GM23248 (cell line): ENCODE measurements at regions not wholly inside any gene's neighbourhood (a gene's known extent, or its start where the extent isn't known, plus 50 kb on each side); places are given as distances from the start of the nearest gene placed in this dataset.

Experiments used
- DNase-seq: peaks from one replicate; pipeline ENCODE4 v3.0.0-alpha.2; 2015
- H2AFZ ChIP-seq: fragments of 200-600 bp; sonication (generic); 2 replicates; pipeline ENCODE4 v1.6.1; 2016; ENCODE audit warnings: antibody characterized with exemption
- H3F3A ChIP-seq: fragments of 200-600 bp; sonication (generic); 2 replicates; pipeline ENCODE4 v1.6.1; 2016; ENCODE audit warnings: mild to moderate bottlenecking, antibody characterized with exemption, mixed run types; ENCODE audit not compliant: insufficient read depth
- H3K27ac ChIP-seq: fragments of 200-600 bp; sonication (generic); 2 replicates; pipeline ENCODE4 v1.5.1; 2016; ENCODE audit warnings: mild to moderate bottlenecking
- H3K27me3 ChIP-seq: fragments of 200-600 bp; sonication (generic); replicated peaks from 2 replicates; pipeline ENCODE4 v1.6.1; 2016; ENCODE audit warnings: mild to moderate bottlenecking; ENCODE audit not compliant: insufficient read depth
- H3K36me3 ChIP-seq: fragments of 200-600 bp; sonication (generic); 2 replicates; pipeline ENCODE4 v1.6.1; 2016; ENCODE audit warnings: low read depth, mild to moderate bottlenecking
- H3K4me1 ChIP-seq: fragments of 200-600 bp; sonication (generic); 2 replicates; pipeline ENCODE4 v1.6.1; 2016; ENCODE audit warnings: mild to moderate bottlenecking; ENCODE audit not compliant: insufficient read depth
- H3K4me2 ChIP-seq: fragments of 200-600 bp; sonication (generic); one replicate; pipeline ENCODE4 v1.6.1; 2016; ENCODE audit warnings: mild to moderate bottlenecking; ENCODE audit not compliant: unreplicated experiment
- H3K4me3 ChIP-seq: fragments of 200-600 bp; sonication (generic); 2 replicates; pipeline ENCODE4 v1.5.1; 2016; ENCODE audit warnings: mild to moderate bottlenecking
- H3K79me2 ChIP-seq: fragments of 200-600 bp; sonication (generic); 2 replicates; pipeline ENCODE4 v1.6.1; 2016; ENCODE audit warnings: mild to moderate bottlenecking; ENCODE audit not compliant: insufficient read depth
- H3K9ac ChIP-seq: fragments of 200-600 bp; sonication (generic); 2 replicates; pipeline ENCODE4 v1.6.1; 2016; ENCODE audit warnings: mild to moderate bottlenecking
- H3K9me2 ChIP-seq: fragments of 200-600 bp; sonication (generic); 2 replicates; pipeline ENCODE4 v1.6.1; 2016; ENCODE audit warnings: mixed run types, mild to moderate bottlenecking, moderate library complexity; ENCODE audit not compliant: insufficient read depth
- H3K9me3 ChIP-seq: fragments of 200-600 bp; sonication (generic); one replicate; pipeline ENCODE4 v1.6.1; 2017; ENCODE audit warnings: low read depth
- H4K20me1 ChIP-seq: fragments of 200-600 bp; sonication (generic); 2 replicates; pipeline ENCODE4 v1.6.0; 2016; ENCODE audit not compliant: insufficient read depth
- EZH2 ChIP-seq: fragments of 200-600 bp; sonication (generic); IDR thresholded peaks from 2 replicates; pipeline ENCODE4 v1.6.1; 2018; ENCODE audit warnings: antibody characterized with exemption, mild to moderate bottlenecking; ENCODE audit not compliant: insufficient read depth, poor library complexity, severe bottlenecking
- EZH2phosphoT487 ChIP-seq: fragments of 200-600 bp; sonication (generic); IDR thresholded peaks from 2 replicates; pipeline ENCODE4 v1.6.1; 2018; ENCODE audit warnings: antibody characterized with exemption, moderate library complexity, mild to moderate bottlenecking, low read depth; ENCODE audit not compliant: insufficient read depth
- WGBS, 2 experiments: methylation state at CpG; one replicate each; pipeline ENCODE4 v1.1.6; 2015 to 2017; ENCODE audit warnings: low lambda C conversion rate in 2 of 2, low coverage in 1 of 2; ENCODE audit errors: missing lambda C conversion rate in 2 of 2; 5-methylcytosine and 5-hydroxymethylcytosine counted together
- in situ Hi-C: fragments of 300-500 bp; cut with MboI; formaldehyde crosslinking; loops from 2 replicates; pipeline ENCODE4 v1.15.0; 2020

DNA sequence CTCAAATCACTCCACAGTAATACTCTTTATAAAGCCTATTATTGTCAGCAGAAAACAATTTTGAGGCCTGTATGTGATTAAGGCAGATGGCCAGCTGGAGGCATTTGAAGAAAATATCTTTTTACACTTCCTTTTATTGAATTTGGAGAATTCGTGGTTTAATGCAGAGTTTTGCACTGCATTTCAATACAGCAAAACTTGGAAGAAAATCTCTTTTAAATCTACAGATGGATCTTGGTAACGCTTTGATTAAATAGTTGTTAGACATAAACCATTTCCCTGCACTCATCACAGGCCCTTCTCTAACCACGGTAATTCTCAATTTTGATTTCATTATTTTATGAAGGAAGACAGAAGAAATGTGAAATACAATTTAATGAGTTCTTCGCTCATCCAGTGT lies 185.7 kb downstream of the RFC3 start:
- H3K9ac ChIP-seq: no peak overlapping the region
- 52 to 60% methylated on average over 4 of the region's 4 CpGs for WGBS, 2 experiments
- H3K9me3 ChIP-seq: no peaks in the 10 kb centered on the region
- no peaks in the 10 kb centered on the region for H3K9me2 ChIP-seq
- H4K20me1 ChIP-seq: no peaks in the 10 kb centered on the region
- H3K4me2 ChIP-seq: no peak overlapping the region
- no peaks in the 10 kb centered on the region for H3K36me3 ChIP-seq
- TF ChIP-seq EZH2phosphoT487 (no peak), EZH2 (no peak)
- no peak overlapping the region for H3K27ac ChIP-seq
- H3K79me2 ChIP-seq: no peaks in the 10 kb centered on the region
- DNase-seq: no peak
- no peak overlapping the region for H3K4me3 ChIP-seq
- no peaks in the 10 kb centered on the region for H3F3A ChIP-seq
- no peaks in the 10 kb centered on the region for H3K27me3 ChIP-seq
- no peaks in the 10 kb centered on the region for H3K4me1 ChIP-seq
- no peak overlapping the region for H2AFZ ChIP-seq
- in situ Hi-C loops: no loop called here

DNA sequence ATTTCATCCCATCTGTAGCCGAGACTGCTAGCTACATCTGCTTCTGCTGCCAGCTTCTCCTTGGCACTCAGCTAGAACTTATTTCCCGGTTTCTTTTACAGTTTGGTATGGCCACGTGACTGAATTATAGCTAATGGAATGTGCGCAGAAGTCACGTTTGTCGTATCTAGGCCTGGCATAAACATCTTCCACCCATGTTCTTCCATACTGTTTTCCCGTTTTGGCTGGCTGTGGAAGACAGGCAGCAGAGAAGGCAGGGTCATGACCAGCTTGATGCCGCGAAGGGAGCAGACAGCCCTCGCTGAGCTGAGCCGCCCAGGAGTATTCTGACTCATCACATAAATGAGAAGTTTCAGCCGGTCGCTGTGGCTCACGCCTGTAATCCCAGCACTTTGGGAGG lies 186.7 kb downstream of the RFC3 start:
- Histone ChIP-seq H3K27ac (no peak overlapping the region), H2AFZ (no peak overlapping the region)
- WGBS, 2 experiments: 75 to 76% methylated on average over 14 of the region's 14 CpGs

DNA sequence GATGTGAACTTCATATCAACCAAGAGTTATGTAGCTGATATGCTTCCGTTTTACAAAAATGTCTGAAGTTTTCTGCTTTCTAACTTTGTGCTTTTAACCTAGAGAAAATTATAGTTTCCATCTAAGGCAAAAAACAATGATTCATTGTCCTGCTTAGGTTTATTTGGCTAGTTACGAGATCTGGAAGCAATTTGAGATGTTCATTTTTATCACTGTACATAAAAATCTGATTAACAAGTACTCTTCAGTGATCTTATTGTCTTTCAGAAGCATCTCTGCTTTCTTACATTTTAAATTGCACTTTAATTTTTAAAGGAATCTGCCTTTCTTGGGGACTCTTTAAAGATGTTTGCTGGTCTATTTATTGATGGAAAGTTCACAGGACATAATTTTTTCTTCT lies 188.1 kb downstream of the RFC3 start:
- Histone ChIP-seq H4K20me1 (no peaks in the 10 kb centered on the region), H3K4me2 (no peak overlapping the region), H3K79me2 (no peaks in the 10 kb centered on the region), H3K9me3 (no peaks in the 10 kb centered on the region), H2AFZ (no peak overlapping the region), H3K9me2 (no peaks in the 10 kb centered on the region), H3K27me3 (no peaks in the 10 kb centered on the region), H3K4me3 (no peak overlapping the region), H3F3A (no peaks in the 10 kb centered on the region), H3K27ac (no peak overlapping the region), H3K9ac (no peak overlapping the region), H3K36me3 (no peaks in the 10 kb centered on the region), H3K4me1 (no peaks in the 10 kb centered on the region)
- DNase-seq: no peak
- in situ Hi-C loops: no loop called here
- WGBS, 2 experiments: 32 to 44% methylated on average over 2 of the region's 2 CpGs
- TF ChIP-seq EZH2 (no peak), EZH2phosphoT487 (no peak)

More for the DNA sequence above, 186.7 kb downstream of the RFC3 start:
- Histone ChIP-seq H3F3A (no peaks in the 10 kb centered on the region), H3K9me2 (no peaks in the 10 kb centered on the region), H3K4me1 (no peaks in the 10 kb centered on the region), H3K4me2 (no peak overlapping the region), H3K9me3 (no peaks in the 10 kb centered on the region), H3K36me3 (no peaks in the 10 kb centered on the region), H3K79me2 (no peaks in the 10 kb centered on the region), H3K4me3 (no peak overlapping the region), H3K9ac (no peak overlapping the region), H4K20me1 (no peaks in the 10 kb centered on the region), H3K27me3 (no peaks in the 10 kb centered on the region)
- in situ Hi-C loops: no loop called here
- no peak for TF ChIP-seq EZH2
- DNase-seq: no peak

DNA sequence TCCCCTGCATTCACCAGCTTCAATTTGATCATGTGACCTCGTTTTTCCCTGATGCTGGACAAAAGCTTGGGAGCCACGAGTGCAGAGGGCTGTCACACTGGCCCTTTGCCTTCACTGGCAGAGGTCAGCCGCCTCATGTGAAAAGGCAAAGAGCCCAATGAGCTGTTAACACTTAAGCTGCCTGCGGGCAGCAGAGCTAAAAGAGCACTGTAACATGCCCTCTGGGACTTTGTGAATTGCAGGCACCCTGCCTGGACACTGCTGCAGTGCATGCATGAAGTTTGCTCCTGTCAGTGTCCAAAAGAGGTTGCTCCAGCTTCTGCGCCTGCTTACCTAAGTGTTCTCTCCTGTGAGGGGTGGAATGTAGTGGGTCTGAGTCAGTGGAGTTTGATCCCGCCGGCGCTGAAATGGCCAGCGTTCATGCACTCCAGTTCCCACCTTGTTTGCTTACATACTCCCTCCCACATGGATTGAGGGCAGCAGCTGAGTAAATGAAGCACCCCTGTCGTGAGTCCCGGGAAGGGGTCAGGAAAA lies 193.7 kb downstream of the RFC3 start:
- Histone ChIP-seq H3K9ac (no peak overlapping the region), H3K9me2 (no peaks in the 10 kb centered on the region), H3K79me2 (no peaks in the 10 kb centered on the region), H3K9me3 (no peaks in the 10 kb centered on the region), H3K4me1 (no peaks in the 10 kb centered on the region), H3K27ac (no peak overlapping the region), H3K4me2 (no peak overlapping the region), H3K27me3 (peaks cover 22% of the 10 kb centered on the region), H4K20me1 (no peaks in the 10 kb centered on the region), H3K36me3 (no peaks in the 10 kb centered on the region), H2AFZ (no peak overlapping the region), H3F3A (no peaks in the 10 kb centered on the region), H3K4me3 (no peak overlapping the region)
- WGBS, 2 experiments: 14 to 16% methylated on average over 11 of the region's 11 CpGs
- in situ Hi-C loops: no loop called here
- TF ChIP-seq EZH2 (no peak), EZH2phosphoT487 (no peak)
- no peak for DNase-seq

DNA sequence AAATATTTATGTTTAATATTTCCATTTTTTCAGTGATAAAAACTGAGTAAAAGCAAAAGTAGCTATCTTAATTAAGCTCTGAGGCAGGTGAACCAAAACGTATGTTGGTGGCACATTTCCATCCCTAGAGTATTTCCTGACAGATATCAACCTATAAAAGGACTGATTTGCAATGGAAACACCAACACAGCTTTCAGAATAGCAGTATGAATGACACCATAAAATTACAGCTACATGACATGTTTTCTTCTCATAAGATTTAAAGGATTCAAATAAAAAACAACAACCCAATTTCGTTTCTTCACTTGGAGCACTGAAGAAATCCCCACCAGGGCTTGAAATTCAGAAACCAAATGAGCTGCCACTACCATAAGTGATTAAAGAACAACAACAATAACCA lies 194.4 kb downstream of the RFC3 start:
- H3K4me3 ChIP-seq: no peak overlapping the region
- in situ Hi-C loops: no loop called here

More for the DNA sequence above, 194.4 kb downstream of the RFC3 start:
- H3K36me3 ChIP-seq: no peaks in the 10 kb centered on the region
- no peak for DNase-seq
- H3K9me2 ChIP-seq: no peaks in the 10 kb centered on the region
- H3K4me1 ChIP-seq: no peaks in the 10 kb centered on the region
- no peak overlapping the region for H2AFZ ChIP-seq
- 53 to 60% methylated on average over 2 of the region's 2 CpGs for WGBS, 2 experiments
- TF ChIP-seq EZH2 (no peak), EZH2phosphoT487 (no peak)
- no peaks in the 10 kb centered on the region for H3F3A ChIP-seq
- H3K79me2 ChIP-seq: no peaks in the 10 kb centered on the region
- no peak overlapping the region for H3K27ac ChIP-seq
- no peaks in the 10 kb centered on the region for H3K9me3 ChIP-seq
- H3K4me2 ChIP-seq: no peak overlapping the region
- peaks cover 22% of the 10 kb centered on the region for H3K27me3 ChIP-seq
- no peak overlapping the region for H3K9ac ChIP-seq
- no peaks in the 10 kb centered on the region for H4K20me1 ChIP-seq
